Stimulated activated CD4-positive, alpha-beta T cell treated with anti-CD3 and anti-CD28 coated beads, Interleukin-4, amount 100 ng/mL, for 48 hours (primary cell): ENCODE measurements at regions not wholly inside any gene's neighbourhood (a gene's known extent, or its start where the extent isn't known, plus 50 kb on each side); places are given as distances from the start of the nearest gene placed in this dataset.

Experiments
- DNase-seq, 2 donors: peaks; one replicate each; pipeline ENCODE4 v3.0.0-alpha.2; 2020; ENCODE audit warnings: low read depth in 2 of 2

- DNase-seq = no peak
Measured at GRCh38 chr2:43107679-43108078, 118.7 kb downstream of the ZFP36L2 start.

- no peak for DNase-seq
Measured at GRCh38 chr2:43106559-43107527, 119.6 kb downstream of the ZFP36L2 start.

GRCh38 chr2:43105586-43106558 is 120.5 kb downstream of the ZFP36L2 start:
- DNase-seq = no peak

- DNase-seq = no peak
Measured at GRCh38 chr2:43104763-43105162, 121.6 kb downstream of the ZFP36L2 start.

GRCh38 chr2:43104106-43104505 is 122.3 kb downstream of the ZFP36L2 start:
- no peak for DNase-seq

GRCh38 chr2:43103093-43103404 is 123.4 kb downstream of the ZFP36L2 start:
- DNase-seq = no peak

- DNase-seq = no peak
Measured at GRCh38 chr2:43102366-43103092, 123.9 kb downstream of the ZFP36L2 start.

GRCh38 chr2:43101751-43102150 is 124.7 kb downstream of the ZFP36L2 start:
- no peak for DNase-seq

GRCh38 chr2:43100883-43101662 is 125.3 kb downstream of the ZFP36L2 start:
- no peak for DNase-seq

- no peak for DNase-seq
Measured at GRCh38 chr2:43100362-43100882, 126.0 kb downstream of the ZFP36L2 start.

- no peak for DNase-seq
Measured at GRCh38 chr2:43099797-43100196, 126.6 kb downstream of the ZFP36L2 start.

- no peak for DNase-seq
Measured at GRCh38 chr2:43098539-43098938, 127.9 kb downstream of the ZFP36L2 start.

- DNase-seq = no peak
Measured at GRCh38 chr2:43097644-43098408, 128.6 kb downstream of the ZFP36L2 start.

GRCh38 chr2:43095533-43096295 is 130.7 kb downstream of the ZFP36L2 start:
- DNase-seq = no peak

- no peak for DNase-seq
Measured at GRCh38 chr2:43092520-43093179, 133.8 kb downstream of the ZFP36L2 start.

- DNase-seq = no peak
Measured at GRCh38 chr2:43090317-43090716, 136.1 kb downstream of the ZFP36L2 start.

GRCh38 chr2:43088143-43089073 is 138.0 kb downstream of the ZFP36L2 start:
- DNase-seq = no peak

- DNase-seq = no peak
Measured at GRCh38 chr2:43087413-43087812, 139.0 kb downstream of the ZFP36L2 start.
